ENCODE measurements at regions not wholly inside any gene's neighbourhood (a gene's known extent, or its start where the extent isn't known, plus 50 kb on each side); places are given as distances from the start of the nearest gene placed in this dataset.

DNA sequence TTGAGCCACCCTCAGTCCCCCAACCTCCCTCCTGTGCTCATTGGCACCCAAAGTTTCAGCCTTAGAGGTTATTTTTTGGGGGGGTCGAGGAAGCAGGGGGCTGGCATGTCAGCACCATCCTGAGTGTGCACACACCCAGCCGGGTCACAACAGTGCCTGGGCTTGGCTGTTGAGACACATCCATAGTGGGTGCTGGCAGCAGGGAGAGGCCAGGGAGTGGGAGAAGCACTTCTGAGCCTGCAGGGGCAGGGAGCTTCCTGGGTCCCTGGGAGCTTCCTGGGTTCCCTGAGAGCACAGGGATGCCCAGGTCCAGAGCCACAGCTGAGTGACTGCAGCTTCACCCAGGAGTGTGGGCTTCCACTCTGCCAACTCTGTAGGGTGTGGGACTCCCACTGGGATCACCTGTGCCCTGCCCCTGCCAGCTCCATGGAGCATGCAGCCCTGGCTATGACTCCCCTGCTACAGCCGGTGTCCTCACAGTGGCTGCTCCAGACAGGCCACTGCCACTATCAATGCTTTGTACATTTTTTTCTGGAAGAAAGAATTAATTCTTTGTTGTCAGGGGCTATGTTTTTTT, 240.4 kb downstream of the PTGER3 start:
- TF ChIP-seq, protein P1, sequence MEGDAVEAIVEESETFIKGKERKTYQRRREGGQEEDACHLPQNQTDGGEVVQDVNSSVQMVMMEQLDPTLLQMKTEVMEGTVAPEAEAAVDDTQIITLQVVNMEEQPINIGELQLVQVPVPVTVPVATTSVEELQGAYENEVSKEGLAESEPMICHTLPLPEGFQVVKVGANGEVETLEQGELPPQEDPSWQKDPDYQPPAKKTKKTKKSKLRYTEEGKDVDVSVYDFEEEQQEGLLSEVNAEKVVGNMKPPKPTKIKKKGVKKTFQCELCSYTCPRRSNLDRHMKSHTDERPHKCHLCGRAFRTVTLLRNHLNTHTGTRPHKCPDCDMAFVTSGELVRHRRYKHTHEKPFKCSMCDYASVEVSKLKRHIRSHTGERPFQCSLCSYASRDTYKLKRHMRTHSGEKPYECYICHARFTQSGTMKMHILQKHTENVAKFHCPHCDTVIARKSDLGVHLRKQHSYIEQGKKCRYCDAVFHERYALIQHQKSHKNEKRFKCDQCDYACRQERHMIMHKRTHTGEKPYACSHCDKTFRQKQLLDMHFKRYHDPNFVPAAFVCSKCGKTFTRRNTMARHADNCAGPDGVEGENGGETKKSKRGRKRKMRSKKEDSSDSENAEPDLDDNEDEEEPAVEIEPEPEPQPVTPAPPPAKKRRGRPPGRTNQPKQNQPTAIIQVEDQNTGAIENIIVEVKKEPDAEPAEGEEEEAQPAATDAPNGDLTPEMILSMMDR (IDR thresholded peaks at IDR 0.05), result no peak
- intact Hi-C loops (cut with DNase I), result no loop called here
- no peaks in the 10 kb centered on the region for H3K9me3 ChIP-seq
- H3K27me3 ChIP-seq, result no peaks in the 10 kb centered on the region
- H3K4me1 ChIP-seq, result no peaks in the 10 kb centered on the region
- no peaks in the 10 kb centered on the region for H3K36me3 ChIP-seq
- H3K4me3 ChIP-seq, result no peak overlapping the region
- no peak overlapping the region for H3K27ac ChIP-seq
- no peak for DNase-seq (ENCODE audit: low spot score in 2 of 2)

GRCh38 chr1:70809069-70809468, 238.5 kb downstream of the PTGER3 start:
- H3K27me3 ChIP-seq, result no peaks in the 10 kb centered on the region
- no peaks in the 10 kb centered on the region for H3K9me3 ChIP-seq
- intact Hi-C loops (cut with DNase I), result no loop called here
- H3K4me1 ChIP-seq, result no peaks in the 10 kb centered on the region
- H3K4me3 ChIP-seq, result no peak overlapping the region
- H3K36me3 ChIP-seq, result no peaks in the 10 kb centered on the region
- H3K27ac ChIP-seq, result no peak overlapping the region
- TF ChIP-seq, protein P1 (IDR thresholded peaks at IDR 0.05), result no peak
- DNase-seq (ENCODE audit: low spot score in 2 of 2), result no peak

DNA sequence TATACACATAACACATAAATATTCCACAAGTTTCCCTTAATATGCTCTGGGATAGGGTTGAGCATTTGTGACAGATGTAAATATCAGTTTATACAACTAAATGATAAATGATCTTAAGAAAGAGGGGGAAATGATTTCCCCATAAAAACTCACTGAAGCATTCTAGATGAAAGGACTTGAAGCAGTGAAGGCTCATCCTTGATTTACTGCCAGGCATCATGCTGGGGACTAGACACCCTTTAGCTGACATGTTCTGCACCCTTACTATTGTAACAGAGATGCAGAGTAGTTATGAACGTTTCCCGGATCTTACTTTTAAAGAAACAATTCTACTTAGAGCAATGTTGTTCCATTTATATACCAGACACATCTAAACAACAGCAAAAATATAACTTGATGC, 235.8 kb downstream of the PTGER3 start:
- Histone ChIP-seq H3K4me3 (no peak overlapping the region), H3K9me3 (no peaks in the 10 kb centered on the region), H3K4me1 (no peaks in the 10 kb centered on the region), H3K27me3 (no peaks in the 10 kb centered on the region), H3K27ac (no peak overlapping the region), H3K36me3 (no peaks in the 10 kb centered on the region)
- TF ChIP-seq, protein P1 (IDR thresholded peaks at IDR 0.05), result no peak
- intact Hi-C loops (cut with DNase I), result no loop called here
- no peak for DNase-seq (ENCODE audit: low spot score in 2 of 2)

- Histone ChIP-seq H3K4me1 (no peaks in the 10 kb centered on the region), H3K36me3 (no peaks in the 10 kb centered on the region), H3K9me3 (no peaks in the 10 kb centered on the region), H3K27ac (no peak overlapping the region), H3K27me3 (no peaks in the 10 kb centered on the region), H3K4me3 (no peak overlapping the region)
- TF ChIP-seq, protein P1 (IDR thresholded peaks at IDR 0.05), result no peak
- DNase-seq (ENCODE audit: low spot score in 2 of 2), result no peak
- intact Hi-C loops (cut with DNase I), result no loop called here
Measured at GRCh38 chr1:70812442-70813109, 235.0 kb downstream of the PTGER3 start.

GRCh38 chr1:70818401-70818800, 229.2 kb downstream of the PTGER3 start:
- Histone ChIP-seq H3K27ac (no peak overlapping the region), H3K4me3 (no peak overlapping the region), H3K4me1 (no peaks in the 10 kb centered on the region), H3K36me3 (no peaks in the 10 kb centered on the region), H3K9me3 (no peaks in the 10 kb centered on the region), H3K27me3 (no peaks in the 10 kb centered on the region)
- intact Hi-C loops (cut with DNase I), result no loop called here
- no peak for DNase-seq (ENCODE audit: low spot score in 2 of 2)
- TF ChIP-seq, protein P1 (IDR thresholded peaks at IDR 0.05), result no peak
